ENCODE measurements at regions not wholly inside any gene's neighbourhood (a gene's known extent, or its start where the extent isn't known, plus 50 kb on each side); places are given as distances from the start of the nearest gene placed in this dataset.

DNA sequence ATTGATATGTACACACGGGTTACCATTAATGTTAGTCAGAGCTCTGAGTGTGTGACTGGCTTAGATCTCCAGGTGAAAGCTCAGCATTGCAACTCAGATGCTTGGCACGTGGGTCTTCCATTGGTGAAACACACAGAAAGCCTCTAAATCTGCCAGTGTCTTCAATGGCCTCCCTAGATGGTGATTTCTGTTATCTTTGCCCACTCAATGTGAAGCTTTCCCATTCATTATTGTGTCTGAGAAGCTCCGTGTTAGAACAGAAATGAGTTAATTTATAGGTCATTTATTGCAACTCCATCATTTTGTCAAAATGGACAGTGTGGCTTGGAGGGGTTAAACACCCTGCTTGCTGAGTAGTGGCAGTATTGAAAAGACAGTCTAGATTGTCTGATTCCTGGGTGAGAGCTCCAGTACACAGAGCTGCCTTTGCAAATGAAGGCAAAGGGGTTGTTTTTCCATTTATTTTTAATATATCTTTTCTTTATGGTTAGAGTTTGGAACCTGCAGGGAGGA, 64.7 kb upstream of the GCFC2 start:
- Histone ChIP-seq H3K27me3 (ENCODE audit: control insufficient read depth in 2 of 2, insufficient read depth in 2 of 2, low read length in 2 of 2) (no peaks in the 10 kb centered on the region), H3K9ac (replicated peaks; ENCODE audit: extremely low read depth, insufficient read depth, low read length) (no peak overlapping the region), H3K27ac (ENCODE audit: insufficient read depth, low read depth, low read length) (no peak overlapping the region), H3K4me3 (replicated peaks in 1 of 3; ENCODE audit: insufficient read depth in 1 of 3, low read depth in 1 of 3, low read length in 3 of 3) (no peak overlapping the region), H3K79me2 (ENCODE audit: control insufficient read depth, insufficient read depth, low read length) (no peaks in the 10 kb centered on the region), H2AFZ (ENCODE audit: low read depth, low read length) (no peak overlapping the region), H3K9me1 (replicated peaks; ENCODE audit: control insufficient read depth, extremely low read depth, insufficient read depth, low read length) (no peaks in the 10 kb centered on the region), H4K20me1 (replicated peaks; ENCODE audit: control insufficient read depth, extremely low read depth, insufficient read depth, low read length) (peaks cover 2% of the 10 kb centered on the region), H3K36me3 (ENCODE audit: control insufficient read depth in 2 of 2, extremely low read depth in 1 of 2, insufficient read depth in 2 of 2, low read length in 2 of 2) (no peaks in the 10 kb centered on the region), H3K9me3 (replicated peaks; ENCODE audit: control insufficient read depth, insufficient read depth, low read length) (no peaks in the 10 kb centered on the region), H3K4me1 (ENCODE audit: control insufficient read depth, extremely low read depth, insufficient read depth, low read length) (no peaks in the 10 kb centered on the region), H3K4me2 (ENCODE audit: insufficient read depth, low read length) (no peak overlapping the region)
- ChIA-PET POLR2A (no interaction called here), CTCF (no interaction called here)
- intact Hi-C loops (cut with micrococcal nuclease), result no loop called here
- DNase-seq (ENCODE audit: low read depth, low spot score), result no peak
- BruUV-seq (replicated peaks), result no TSS peak
- TF ChIP-seq GATA2 (IDR thresholded peaks at IDR 0.05; ENCODE audit: insufficient read depth, insufficient read length, low read depth, low read length), result no peak
- TF ChIP-seq MYC (IDR thresholded peaks at IDR 0.05; ENCODE audit: low read depth, low read length), result no peak
- TF ChIP-seq JUN (IDR thresholded peaks at IDR 0.05; ENCODE audit: borderline replicate concordance, insufficient read depth, insufficient read length, low read depth), result no peak
- TF ChIP-seq POLR2A (IDR thresholded peaks at IDR 0.05; ENCODE audit: low read depth, low read length), result no peak
- TF ChIP-seq POLR2AphosphoS5 (IDR thresholded peaks at IDR 0.05; ENCODE audit: insufficient read depth, low read depth, low read length), result no peak
- TF ChIP-seq EZH2 (IDR thresholded peaks at IDR 0.05; ENCODE audit: borderline replicate concordance, low read depth, low read length, severe bottlenecking), result no peak
- TF ChIP-seq, protein P1, sequence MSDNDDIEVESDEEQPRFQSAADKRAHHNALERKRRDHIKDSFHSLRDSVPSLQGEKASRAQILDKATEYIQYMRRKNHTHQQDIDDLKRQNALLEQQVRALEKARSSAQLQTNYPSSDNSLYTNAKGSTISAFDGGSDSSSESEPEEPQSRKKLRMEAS (IDR thresholded peaks at IDR 0.05; ENCODE audit: insufficient read depth, insufficient read length), result no peak
- no peak for TF ChIP-seq CTCF (IDR thresholded peaks at IDR 0.05; ENCODE audit: extremely low read depth in 1 of 2, insufficient read depth in 1 of 2, low read depth in 1 of 2, low read length in 2 of 2)
- no peak for TF ChIP-seq FOS (IDR thresholded peaks at IDR 0.05; ENCODE audit: borderline replicate concordance, insufficient read depth, low read length)
- FAIRE-seq, result no peak
- dilution Hi-C loops (cut with MboI; ENCODE audit: extremely low pct_ligation_motif_present, low sequenced_read_pairs), result no loop called here

All from endothelial cell of umbilical vein (primary cell).